ENCODE measurements at regions not wholly inside any gene's neighbourhood (a gene's known extent, or its start where the extent isn't known, plus 50 kb on each side); places are given as distances from the start of the nearest gene placed in this dataset.

- no peak overlapping the region for H2BK5ac ChIP-seq (ENCODE audit: low read depth, low read length, poor library complexity, severe bottlenecking)
- H3K4ac ChIP-seq (ENCODE audit: low read depth, low read length) = no peak overlapping the region
- H2AK9ac ChIP-seq (replicated peaks; ENCODE audit: low read depth, low read length, poor library complexity) = no peak overlapping the region
- H2BK20ac ChIP-seq (ENCODE audit: low read depth, low read length) = no peak overlapping the region
- ChIA-PET CTCF (no interaction called here), POLR2A (ENCODE audit: unreplicated experiment) (no interaction called here)
- H3K9me1 ChIP-seq (ENCODE audit: insufficient read depth, low read length) = no peaks in the 10 kb centered on the region
- H4K20me1 ChIP-seq (ENCODE audit: insufficient read depth, low read length) = no peaks in the 10 kb centered on the region
- no peaks in the 10 kb centered on the region for H3K27me3 ChIP-seq (ENCODE audit: control insufficient read depth, insufficient read depth, low read length)
- H3K23ac ChIP-seq (ENCODE audit: low read depth, low read length) = no peak overlapping the region
- no peak overlapping the region for H3K4me3 ChIP-seq (ENCODE audit: insufficient read depth, low read depth, low read length)
- intact Hi-C loops (cut with micrococcal nuclease) = no loop called here
- H3K27ac ChIP-seq (ENCODE audit: insufficient read depth, low read length) = no peak overlapping the region
- no peaks in the 10 kb centered on the region for H3K79me1 ChIP-seq (ENCODE audit: low read depth in 1 of 2, low read length in 2 of 2)
- BruUV-seq (replicated peaks) = no TSS peak
- no peak overlapping the region for H3K4me2 ChIP-seq (ENCODE audit: low read depth, low read length)
- no peak for DNase-seq
- no peaks in the 10 kb centered on the region for H3K36me3 ChIP-seq (ENCODE audit: control insufficient read depth, insufficient read depth, low read length)
- in situ Hi-C loops (cut with MboI; ENCODE audit: low sequenced_read_pairs) = no loop called here
- no peak overlapping the region for H3K18ac ChIP-seq (ENCODE audit: low read depth, low read length)
- no peak overlapping the region for H2BK15ac ChIP-seq (ENCODE audit: low read depth, low read length)
- TF ChIP-seq ELK1 (IDR thresholded peaks at IDR 0.05; ENCODE audit: borderline replicate concordance, low read depth, low read length) = no peak
- no peak for TF ChIP-seq RAD21 (IDR thresholded peaks at IDR 0.05; ENCODE audit: low read length)
- TF ChIP-seq CHD1 (IDR thresholded peaks at IDR 0.05; ENCODE audit: low read depth, low read length) = no peak
- TF ChIP-seq MXI1 (IDR thresholded peaks at IDR 0.05; ENCODE audit: borderline replicate concordance, low read depth, low read length) = no peak
- no peak for TF ChIP-seq SMC3 (IDR thresholded peaks at IDR 0.05; ENCODE audit: low read depth, low read length)
- no peak for TF ChIP-seq MAFK (IDR thresholded peaks at IDR 0.05; ENCODE audit: low read depth, low read length)
- no peak for TF ChIP-seq CTCF (conservative IDR thresholded peaks at IDR 0.05; ENCODE audit: low read depth, low read length)
- TF ChIP-seq BHLHE40 (IDR thresholded peaks at IDR 0.05; ENCODE audit: low read depth, low read length) = no peak
- no peak for TF ChIP-seq RFX5 (IDR thresholded peaks at IDR 0.05; ENCODE audit: low read depth, low read length)
- no peak for TF ChIP-seq FOS (IDR thresholded peaks at IDR 0.05; ENCODE audit: low read depth, low read length)
- TF ChIP-seq MAZ (IDR thresholded peaks at IDR 0.05; ENCODE audit: borderline replicate concordance, low read depth, low read length) = no peak
- no peak for TF ChIP-seq POLR2A (IDR thresholded peaks at IDR 0.05; ENCODE audit: low read depth, low read length)
- no peak for ATAC-seq (ENCODE audit: low read depth)
- 29% methylated on average over 2 of the region's 4 CpGs; no CpG with 5 or more reads in 1 of the 2 experiments for WGBS, 2 experiments (ENCODE audit: extremely low coverage in 2 of 2, insufficient read length in 1 of 2)
- H3K14ac ChIP-seq (replicated peaks; ENCODE audit: low read depth, low read length) = no peak overlapping the region
- no peak overlapping the region for H3K56ac ChIP-seq (ENCODE audit: extremely low read depth, insufficient read depth, low read length)
- H4K91ac ChIP-seq (ENCODE audit: insufficient read depth, low read depth, low read length) = no peak overlapping the region
- no peaks in the 10 kb centered on the region for H3K4me1 ChIP-seq (ENCODE audit: control insufficient read depth, insufficient read depth, low read length)
- no peak overlapping the region for H2AFZ ChIP-seq (replicated peaks; ENCODE audit: low read length, poor library complexity)
- no peak overlapping the region for H4K5ac ChIP-seq (ENCODE audit: low read depth, low read length)
- no peaks in the 10 kb centered on the region for H3K9me3 ChIP-seq (ENCODE audit: control insufficient read depth, insufficient read depth, low read length)
- no peak overlapping the region for H2AK5ac ChIP-seq (ENCODE audit: low read depth, low read length)
- no peak overlapping the region for H3K9ac ChIP-seq (ENCODE audit: low read depth, low read length)
- dilution Hi-C loops (cut with HindIII; ENCODE audit: low sequenced_read_pairs, unreplicated experiment) = no loop called here
- no peak overlapping the region for H4K8ac ChIP-seq (ENCODE audit: low read depth in 2 of 2, low read length in 2 of 2)
- H2BK120ac ChIP-seq (ENCODE audit: low read depth, low read length) = no peak overlapping the region
Observed at GRCh38 chr4:84239278-84239845, 259.7 kb downstream of the NKX6-1 start.

Data from IMR-90 (cell line).